GM19193 (cell line): ENCODE measurements at regions not wholly inside any gene's neighbourhood (a gene's known extent, or its start where the extent isn't known, plus 50 kb on each side); places are given as distances from the start of the nearest gene placed in this dataset.

Source experiments
- POLR2A ChIP-seq: IDR thresholded peaks from 4 replicates; pipeline ENCODE4 v1.6.1; 2011; ENCODE audit not compliant: insufficient read depth, insufficient read length; ENCODE audit errors: extremely low read depth

- TF ChIP-seq POLR2A, result no peak
Measured at GRCh38 chr12:125493704-125494308, 428.6 kb downstream of the AACS start.

DNA sequence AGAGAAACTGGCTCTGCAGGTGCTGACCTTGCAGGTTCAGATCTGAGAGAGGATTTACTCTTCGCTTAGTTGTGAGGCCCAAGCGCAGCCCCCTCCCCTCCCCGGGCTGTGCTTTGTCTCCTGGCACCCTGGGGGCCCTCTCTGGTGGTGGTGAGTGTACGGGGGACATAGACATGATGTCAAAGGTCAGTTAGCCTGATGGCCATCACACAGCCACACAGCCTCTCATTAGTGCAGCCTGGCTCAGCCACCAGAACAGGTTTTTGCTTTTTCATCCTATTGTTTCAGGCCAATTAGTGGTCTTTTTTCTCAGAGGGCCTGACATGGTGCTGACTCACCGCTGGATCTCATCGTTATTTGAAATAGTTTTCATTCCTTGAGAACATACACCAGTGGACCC lies 437.9 kb downstream of the AACS start:
- no peak for TF ChIP-seq POLR2A

- TF ChIP-seq POLR2A, result no peak
Measured at GRCh38 chr12:125509195-125509594, 444.0 kb downstream of the AACS start.

- TF ChIP-seq POLR2A, result no peak
Measured at GRCh38 chr12:125512541-125513298, 447.5 kb downstream of the AACS start.

GRCh38 chr12:125515887-125516286 lies 450.7 kb downstream of the AACS start:
- no peak for TF ChIP-seq POLR2A

- no peak for TF ChIP-seq POLR2A
Measured at GRCh38 chr12:125518074-125518473, 452.8 kb downstream of the AACS start.

- TF ChIP-seq POLR2A, result no peak
Measured at GRCh38 chr12:125519026-125519651, 453.9 kb downstream of the AACS start.

GRCh38 chr12:125525879-125526278 lies 460.6 kb downstream of the AACS start:
- TF ChIP-seq POLR2A, result no peak

- TF ChIP-seq POLR2A, result no peak
Measured at GRCh38 chr12:125528281-125528680, 463.0 kb downstream of the AACS start.

- no peak for TF ChIP-seq POLR2A
Measured at GRCh38 chr12:125530201-125530600, 465.0 kb downstream of the AACS start.

DNA sequence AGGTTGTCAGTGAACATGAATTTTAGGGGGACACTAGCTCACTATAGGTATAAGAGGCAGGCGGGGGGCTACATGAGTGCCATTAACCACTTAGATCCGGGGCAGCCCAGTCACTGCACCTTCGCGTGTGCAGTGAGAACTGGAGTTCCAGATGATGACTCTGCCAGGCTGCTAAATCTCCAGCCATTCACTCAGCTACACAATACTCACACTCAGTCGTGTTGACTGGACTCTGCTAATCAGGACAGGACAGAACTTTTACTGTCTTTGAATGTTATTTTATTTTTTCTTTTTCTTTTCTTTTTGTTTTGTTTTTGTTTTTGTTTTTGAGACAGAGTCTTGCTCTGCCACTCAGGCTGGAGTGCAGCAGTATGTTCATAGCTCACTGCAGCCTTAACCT lies 465.6 kb downstream of the AACS start:
- TF ChIP-seq POLR2A, result no peak

- TF ChIP-seq POLR2A, result no peak
Measured at GRCh38 chr12:125531574-125531973, 466.3 kb downstream of the AACS start.

- TF ChIP-seq POLR2A, result no peak
Measured at GRCh38 chr12:125533434-125534029, 468.3 kb downstream of the AACS start.

DNA sequence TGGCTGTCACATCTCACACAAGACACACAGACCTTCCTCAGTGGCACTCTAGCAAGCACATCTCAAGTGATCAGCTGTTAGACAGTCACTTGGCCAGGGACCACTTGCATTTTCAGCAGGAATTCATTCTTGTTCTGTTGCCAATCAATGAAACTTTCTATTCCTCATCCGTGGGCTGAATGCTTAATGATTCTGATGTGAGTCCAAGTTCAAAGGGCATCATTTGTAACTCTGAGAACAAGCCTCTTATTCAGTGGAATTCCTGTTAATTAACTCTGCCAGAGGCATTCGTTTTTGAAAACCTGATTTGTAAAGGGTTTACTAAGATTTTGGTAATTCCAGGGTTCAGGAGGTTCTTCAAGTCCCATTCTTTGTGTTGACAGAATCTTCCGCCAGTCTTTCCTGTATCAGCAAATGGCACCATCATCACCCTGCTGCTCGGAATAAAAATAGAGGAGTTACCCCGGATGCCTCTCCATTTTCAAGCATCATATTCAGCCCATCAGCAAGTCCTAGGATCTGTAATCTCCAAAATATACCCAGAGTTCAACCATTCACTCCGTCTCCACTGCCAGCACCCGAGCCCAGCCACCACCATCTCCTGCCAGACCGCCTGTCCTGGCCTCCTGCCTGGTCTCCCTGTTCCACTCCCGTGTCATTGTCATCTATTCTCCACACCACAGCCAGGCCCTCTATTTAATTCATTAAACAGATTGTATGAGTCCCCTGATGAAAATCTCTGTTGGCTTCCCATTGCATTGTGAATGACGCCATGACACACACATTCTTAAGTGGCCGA lies 473.4 kb downstream of the AACS start:
- no peak for TF ChIP-seq POLR2A

GRCh38 chr12:125540580-125541204 lies 475.5 kb downstream of the AACS start:
- no peak for TF ChIP-seq POLR2A

DNA sequence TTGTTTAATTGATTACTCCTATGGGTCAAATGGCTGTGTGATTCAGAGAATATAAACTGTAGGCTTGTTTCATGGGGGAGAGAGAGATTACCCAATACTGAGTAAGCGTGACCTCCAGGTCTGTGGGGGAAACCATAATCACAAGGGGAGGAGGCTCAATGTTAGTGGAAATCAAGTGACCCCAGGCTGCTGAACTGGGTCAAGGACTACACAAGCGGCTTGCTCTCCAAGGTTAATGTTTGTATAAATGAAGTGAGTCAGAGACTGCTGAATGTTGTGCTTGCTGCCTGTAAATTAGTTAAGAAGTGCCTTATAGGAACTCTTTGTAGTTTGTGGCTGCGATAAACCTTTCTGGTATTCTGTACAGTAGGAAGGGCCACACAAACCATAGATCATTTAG lies 479.7 kb downstream of the AACS start:
- TF ChIP-seq POLR2A, result no peak
